ENCODE measurements at regions not wholly inside any gene's neighbourhood (a gene's known extent, or its start where the extent isn't known, plus 50 kb on each side); places are given as distances from the start of the nearest gene placed in this dataset.

DNA sequence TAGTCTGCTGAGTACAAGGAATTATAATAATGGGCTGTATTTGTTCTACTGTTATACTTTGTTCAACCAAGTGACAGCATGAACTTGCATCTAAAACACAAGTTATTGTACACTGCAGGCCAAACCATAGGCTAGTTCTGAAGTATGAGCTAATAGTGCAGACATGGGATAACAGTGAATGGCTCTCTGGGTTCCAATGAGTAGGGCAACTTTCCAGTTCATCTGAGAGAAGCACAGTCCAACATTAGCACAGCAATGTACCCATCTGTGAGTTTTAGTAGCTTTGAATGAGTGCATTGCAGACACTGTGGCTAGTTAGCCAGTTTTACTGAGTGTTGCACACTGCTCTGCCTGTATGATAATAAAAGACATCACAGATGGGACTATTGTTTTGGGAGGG, 56.5 kb upstream of the FUT9 start:
- TF ChIP-seq, protein P1, sequence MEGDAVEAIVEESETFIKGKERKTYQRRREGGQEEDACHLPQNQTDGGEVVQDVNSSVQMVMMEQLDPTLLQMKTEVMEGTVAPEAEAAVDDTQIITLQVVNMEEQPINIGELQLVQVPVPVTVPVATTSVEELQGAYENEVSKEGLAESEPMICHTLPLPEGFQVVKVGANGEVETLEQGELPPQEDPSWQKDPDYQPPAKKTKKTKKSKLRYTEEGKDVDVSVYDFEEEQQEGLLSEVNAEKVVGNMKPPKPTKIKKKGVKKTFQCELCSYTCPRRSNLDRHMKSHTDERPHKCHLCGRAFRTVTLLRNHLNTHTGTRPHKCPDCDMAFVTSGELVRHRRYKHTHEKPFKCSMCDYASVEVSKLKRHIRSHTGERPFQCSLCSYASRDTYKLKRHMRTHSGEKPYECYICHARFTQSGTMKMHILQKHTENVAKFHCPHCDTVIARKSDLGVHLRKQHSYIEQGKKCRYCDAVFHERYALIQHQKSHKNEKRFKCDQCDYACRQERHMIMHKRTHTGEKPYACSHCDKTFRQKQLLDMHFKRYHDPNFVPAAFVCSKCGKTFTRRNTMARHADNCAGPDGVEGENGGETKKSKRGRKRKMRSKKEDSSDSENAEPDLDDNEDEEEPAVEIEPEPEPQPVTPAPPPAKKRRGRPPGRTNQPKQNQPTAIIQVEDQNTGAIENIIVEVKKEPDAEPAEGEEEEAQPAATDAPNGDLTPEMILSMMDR (IDR thresholded peaks at IDR 0.05; ENCODE audit: insufficient read depth, low read depth, low read length) = no peak
- no peak for TF ChIP-seq EZH2 (IDR thresholded peaks at IDR 0.05; ENCODE audit: insufficient read depth, low read length)

Measured in astrocyte (in vitro differentiated cells and primary cell).